T47D (cell line): ENCODE measurements at regions not wholly inside any gene's neighbourhood (a gene's known extent, or its start where the extent isn't known, plus 50 kb on each side); places are given as distances from the start of the nearest gene placed in this dataset.
A peak's percentile ranks its signal among the peaks of the same experiment; 100 is the strongest.

Experiments used
- DNase-seq, 2 experiments: peaks; one replicate each; pipeline versions ENCODE4 v3.0.0 to v3.0.0-alpha.2; 2011 to 2012; ENCODE audit warnings: low read depth in 1 of 2, low spot score in 1 of 2
- JUND ChIP-seq: IDR thresholded peaks from 2 replicates; pipeline ENCODE4 v1.6.1; 2012; ENCODE audit warnings: low read depth
- in situ Hi-C: cut with HindIII; loops from 2 replicates; pipeline ENCODE4 v1.10.0; 2016; ENCODE audit warnings: low sequenced_read_pairs, low pct_unique_long_range_greater_than_20kb

DNA sequence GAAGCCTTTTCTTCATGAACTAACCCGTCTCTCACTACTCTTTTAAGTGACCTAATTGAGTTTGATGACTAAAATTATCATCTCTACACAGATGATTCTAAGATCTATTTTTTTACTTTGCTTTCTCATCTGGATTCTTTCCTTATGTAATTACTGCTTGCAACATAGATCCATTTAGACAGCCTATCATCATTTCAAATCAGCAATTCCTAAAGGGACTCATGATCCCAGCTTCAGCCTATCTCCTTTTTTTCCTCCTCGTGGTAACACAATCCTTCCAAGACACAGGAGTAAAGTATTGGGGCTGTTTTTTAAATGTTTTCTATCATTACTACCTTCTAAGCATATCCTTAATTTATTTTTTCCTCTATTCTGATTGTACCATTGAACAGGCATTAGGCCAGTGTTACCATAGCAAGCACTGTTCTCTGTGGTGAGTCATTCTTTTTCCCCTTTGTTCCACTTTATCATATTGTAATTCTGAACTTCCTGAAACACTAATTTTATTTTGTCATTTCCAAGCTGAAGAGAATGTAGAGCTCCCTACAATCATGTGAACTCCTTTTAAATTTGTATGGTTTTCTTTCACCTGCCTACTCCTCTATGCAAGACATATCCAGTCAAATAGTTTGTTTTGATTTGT, 190.4 kb upstream of the FAR2 start:
- in situ Hi-C loops, result no loop called here
- DNase-seq, result no peak
- no peak for TF ChIP-seq JUND

DNA sequence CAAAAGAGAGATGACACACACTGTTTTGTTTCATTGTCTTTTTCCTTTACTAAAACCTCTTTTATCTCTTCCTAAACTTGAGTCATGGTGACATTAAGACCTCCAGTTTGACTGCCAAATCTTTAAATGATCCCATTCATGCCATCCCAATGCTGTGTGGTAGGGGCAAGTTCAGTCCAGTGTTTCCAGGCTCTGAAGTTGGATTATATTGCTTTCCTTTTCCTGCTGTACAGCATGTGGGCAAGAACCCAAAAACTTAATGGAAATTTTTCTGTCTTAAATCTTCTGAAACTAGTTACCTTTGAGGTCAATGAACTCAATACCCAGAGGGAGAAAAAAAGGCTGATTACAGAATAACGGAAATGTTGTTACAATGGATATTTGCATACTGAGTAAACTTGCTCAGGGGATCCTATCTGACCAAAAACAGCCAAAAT, 187.1 kb upstream of the FAR2 start:
- in situ Hi-C loops, result no loop called here
- no peak for DNase-seq
- no peak for TF ChIP-seq JUND

GRCh38 chr12:28963554-28963953, 185.5 kb upstream of the FAR2 start:
- no peak for TF ChIP-seq JUND
- in situ Hi-C loops, result no loop called here
- peak in 1 of 2 experiments; percentile 15 for DNase-seq

DNA sequence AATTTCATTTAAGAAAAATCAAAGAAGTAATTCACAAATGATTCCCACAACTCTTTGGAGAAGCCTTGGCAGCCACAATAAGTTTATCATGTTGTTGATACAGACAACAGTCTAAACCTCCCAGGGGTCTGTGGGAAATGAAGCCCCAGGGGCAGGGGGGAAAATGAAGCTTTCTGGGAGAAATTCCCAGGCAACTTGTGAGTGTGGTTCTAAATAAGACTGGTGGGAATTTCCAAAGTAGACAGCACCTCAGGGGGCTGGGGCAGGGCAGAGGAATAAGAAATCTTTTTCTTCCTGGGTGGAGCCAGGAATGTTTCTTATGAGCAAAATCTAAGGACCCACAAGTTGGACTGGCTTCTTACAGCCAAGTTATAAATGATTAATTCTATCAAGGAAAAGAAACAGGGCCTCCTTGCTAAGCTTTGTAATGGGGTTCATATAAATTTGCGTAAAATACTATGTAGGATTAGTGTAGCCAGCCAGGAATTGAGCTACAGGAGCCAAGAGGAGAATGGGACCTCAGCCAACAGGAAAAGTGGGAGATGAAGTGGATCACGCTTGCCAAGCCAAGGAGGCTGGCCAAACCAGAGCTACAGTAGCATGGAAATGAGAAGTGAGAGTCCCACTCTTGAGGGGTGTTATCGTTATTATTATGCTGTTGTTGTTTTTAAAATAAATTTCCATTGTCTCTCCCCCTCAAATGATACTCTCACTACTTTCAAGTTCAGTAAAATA, 182.9 kb upstream of the FAR2 start:
- DNase-seq, result peak in 1 of 2 experiments; percentile 4
- in situ Hi-C loops, result no loop called here

GRCh38 chr12:28967426-28967825, 181.7 kb upstream of the FAR2 start:
- no peak for TF ChIP-seq JUND
- in situ Hi-C loops, result no loop called here

More for the DNA sequence above, 182.9 kb upstream of the FAR2 start:
- no peak for TF ChIP-seq JUND

DNA sequence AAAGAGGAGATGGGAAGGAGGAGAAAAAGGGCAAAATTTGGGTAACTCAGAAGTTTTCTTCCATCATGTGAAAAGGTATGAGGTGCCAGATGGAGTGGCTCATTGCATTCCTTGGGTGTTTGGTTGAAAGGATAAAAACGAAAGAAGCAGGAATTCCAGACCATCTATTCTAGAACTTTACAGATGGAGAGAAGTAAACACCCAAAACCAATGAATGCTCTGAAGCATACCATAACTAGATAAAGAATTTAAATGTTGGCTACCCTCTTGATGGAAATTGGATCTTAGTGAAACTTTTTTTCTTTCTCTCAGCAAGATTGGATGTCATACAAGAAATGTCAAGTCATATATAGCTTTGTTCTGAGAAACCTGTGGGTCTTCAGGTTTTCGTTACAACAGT, 175.6 kb upstream of the FAR2 start:
- no peak for DNase-seq
- in situ Hi-C loops, result no loop called here
- TF ChIP-seq JUND, result no peak

More at GRCh38 chr12:28967426-28967825, 181.7 kb upstream of the FAR2 start:
- no peak for DNase-seq

GRCh38 chr12:28974166-28974565, 174.9 kb upstream of the FAR2 start:
- no peak for DNase-seq
- in situ Hi-C loops, result no loop called here

DNA sequence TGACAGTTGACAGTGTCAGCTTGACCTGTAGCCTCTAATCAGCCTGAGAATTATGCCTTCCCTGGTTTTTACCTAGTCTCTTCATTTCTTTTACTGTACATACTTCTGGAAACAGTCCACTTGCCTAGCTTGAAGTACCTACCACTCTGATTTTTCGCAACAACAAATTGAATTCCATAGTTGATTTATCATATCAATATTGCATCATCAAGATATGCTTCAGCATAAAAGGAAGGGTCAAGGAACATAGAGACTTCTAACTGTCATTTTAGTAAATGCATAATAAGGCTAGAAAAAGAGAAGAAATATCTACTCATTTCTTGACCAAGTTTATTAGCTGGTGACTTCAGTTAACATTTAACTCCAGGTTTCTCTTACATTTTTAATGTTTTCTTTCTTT, 174.2 kb upstream of the FAR2 start:
- DNase-seq, result no peak
- in situ Hi-C loops, result no loop called here
- no peak for TF ChIP-seq JUND

More at GRCh38 chr12:28974166-28974565, 174.9 kb upstream of the FAR2 start:
- no peak for TF ChIP-seq JUND

DNA sequence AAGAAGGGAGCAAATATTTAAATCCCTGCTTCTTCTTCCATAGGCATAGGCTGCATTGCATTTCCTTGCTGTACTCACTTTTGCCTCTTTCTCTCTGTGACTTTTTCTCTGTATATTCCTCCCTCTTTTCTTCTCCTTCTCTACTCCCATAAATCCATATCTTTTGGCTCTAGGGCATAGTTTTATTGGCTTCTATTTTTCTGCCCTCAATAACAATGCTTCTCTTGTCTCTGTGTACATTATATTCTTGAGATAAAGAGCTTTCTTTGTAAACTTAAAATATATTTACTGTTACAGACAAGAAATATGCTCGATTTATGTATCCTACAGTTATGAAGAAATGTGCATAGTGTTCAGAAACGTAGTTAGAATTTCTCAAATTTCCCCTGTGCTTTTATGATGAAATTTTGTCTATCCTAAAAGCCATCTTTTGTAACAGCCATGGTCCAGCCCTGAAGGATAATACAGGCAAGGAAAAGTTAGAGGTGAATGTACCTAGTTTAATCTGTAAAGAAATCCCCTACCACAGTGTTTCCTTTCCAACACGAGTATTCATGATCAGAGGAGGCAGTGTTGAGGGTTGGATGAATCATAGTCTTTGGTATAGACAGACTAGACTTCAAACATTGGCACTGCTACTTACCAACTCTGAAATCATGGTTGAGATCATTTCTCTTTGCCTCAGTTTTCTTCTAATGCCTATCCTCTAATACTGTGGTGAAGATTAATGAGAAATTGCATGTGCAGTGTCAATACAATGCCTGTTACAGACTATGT, 173.3 kb upstream of the FAR2 start:
- no peak for TF ChIP-seq JUND
- DNase-seq, result no peak
- in situ Hi-C loops, result no loop called here

- DNase-seq, result no peak
- in situ Hi-C loops, result no loop called here
- TF ChIP-seq JUND, result no peak
Measured at GRCh38 chr12:28980436-28980835, 168.6 kb upstream of the FAR2 start.

GRCh38 chr12:28987538-28988324, 161.3 kb upstream of the FAR2 start:
- no peak for DNase-seq
- in situ Hi-C loops, result no loop called here
- TF ChIP-seq JUND, result no peak

DNA sequence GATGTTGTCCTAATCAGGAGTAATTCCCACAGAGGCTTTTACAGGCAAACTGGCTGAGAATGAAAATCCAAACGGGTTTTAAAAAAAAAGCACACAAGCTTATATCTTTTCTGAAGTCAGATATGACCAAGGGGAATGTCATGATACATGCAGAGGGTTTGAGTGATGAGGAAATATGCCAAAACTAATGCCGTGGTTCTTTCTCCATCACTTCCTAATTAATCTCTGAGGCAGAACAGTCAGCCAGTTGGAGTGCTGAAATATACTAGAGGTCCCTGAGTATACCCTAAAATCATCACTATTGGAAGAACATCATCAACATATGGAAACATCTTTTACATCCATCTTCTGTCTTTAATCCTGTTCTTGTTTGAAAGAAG, 160.8 kb upstream of the FAR2 start:
- in situ Hi-C loops, result no loop called here

More for the DNA sequence above, 160.8 kb upstream of the FAR2 start:
- no peak for DNase-seq
- no peak for TF ChIP-seq JUND
